ENCODE measurements at regions not wholly inside any gene's neighbourhood (a gene's known extent, or its start where the extent isn't known, plus 50 kb on each side); places are given as distances from the start of the nearest gene placed in this dataset.

DNA sequence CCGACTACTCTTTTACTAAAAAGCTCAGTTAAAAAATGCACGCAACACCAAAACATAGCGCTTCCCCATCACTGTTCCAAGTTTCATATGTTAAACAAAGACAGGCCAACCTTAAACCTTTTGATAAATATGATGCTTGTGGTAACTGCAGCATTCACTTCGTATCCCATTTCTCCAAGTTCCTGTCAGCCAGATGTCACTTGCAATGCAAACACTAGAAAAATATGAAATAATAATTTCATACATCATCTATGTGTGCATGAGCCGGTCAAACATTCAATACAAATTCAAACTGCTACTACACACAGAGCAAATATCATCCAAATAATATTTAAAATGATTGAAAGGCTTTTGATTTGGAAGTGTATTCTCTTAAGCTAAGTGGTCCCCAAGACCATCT, 636.5 kb downstream of the LMO4 start:
- POLR2A ChIA-PET: no interaction called here
- no peak overlapping the region for H3K4me3 Mint-ChIP-seq
- ATAC-seq (ENCODE audit: low read depth) (no peak), DNase-seq (no peak)
- no peak overlapping the region for H3K27ac Mint-ChIP-seq
- no peaks in the 10 kb centered on the region for H3K4me1 Mint-ChIP-seq
- H3K36me3 Mint-ChIP-seq: no peaks in the 10 kb centered on the region
- H3K9me3 Mint-ChIP-seq: no peaks in the 10 kb centered on the region
- H3K27me3 Mint-ChIP-seq: peaks cover 11% of the 10 kb centered on the region

DNA sequence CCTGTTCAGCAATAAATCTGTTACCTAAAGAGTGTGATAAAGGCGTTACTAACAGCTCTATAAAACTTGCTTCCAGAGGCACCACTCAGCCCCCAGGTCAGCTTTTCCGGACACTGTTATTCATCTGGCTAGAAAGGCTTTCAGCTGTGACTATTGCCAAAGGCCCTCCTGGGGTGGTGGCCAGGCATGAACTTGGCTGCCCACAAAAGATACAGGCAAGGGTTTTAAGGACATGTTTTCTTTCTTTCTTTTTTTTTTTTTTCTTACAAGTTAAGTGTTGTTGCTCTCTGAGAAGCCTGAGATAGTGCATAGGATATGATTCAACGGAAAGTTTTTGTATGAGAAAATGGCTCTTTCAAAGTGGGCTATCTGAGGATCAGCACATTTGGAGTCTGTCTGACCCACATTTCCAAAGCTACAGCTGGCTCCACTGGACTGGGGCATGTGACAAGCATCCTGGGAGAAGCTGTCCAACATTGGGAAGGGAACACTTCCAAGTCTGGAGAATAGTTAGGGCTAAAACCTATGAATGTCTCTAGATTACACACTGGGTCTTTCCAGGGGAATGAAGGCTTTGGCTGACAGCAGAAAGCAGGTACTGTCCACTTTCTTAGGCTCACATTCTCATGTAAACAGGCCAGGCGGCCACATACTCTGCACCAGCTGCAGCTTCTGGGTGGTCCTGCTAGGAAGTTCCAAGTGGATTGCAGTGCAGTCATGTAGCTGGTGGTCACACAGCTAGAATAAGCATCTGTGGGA, 639.7 kb downstream of the LMO4 start:
- no peak for ATAC-seq (ENCODE audit: low read depth)
- no peaks in the 10 kb centered on the region for H3K36me3 Mint-ChIP-seq
- H3K4me1 Mint-ChIP-seq: no peaks in the 10 kb centered on the region
- POLR2A ChIA-PET: no interaction called here
- peaks cover 6% of the 10 kb centered on the region for H3K27me3 Mint-ChIP-seq
- no peaks in the 10 kb centered on the region for H3K9me3 Mint-ChIP-seq
- DNase-seq: no peak
- no peak overlapping the region for H3K27ac Mint-ChIP-seq
- H3K4me3 Mint-ChIP-seq: no peak overlapping the region

DNA sequence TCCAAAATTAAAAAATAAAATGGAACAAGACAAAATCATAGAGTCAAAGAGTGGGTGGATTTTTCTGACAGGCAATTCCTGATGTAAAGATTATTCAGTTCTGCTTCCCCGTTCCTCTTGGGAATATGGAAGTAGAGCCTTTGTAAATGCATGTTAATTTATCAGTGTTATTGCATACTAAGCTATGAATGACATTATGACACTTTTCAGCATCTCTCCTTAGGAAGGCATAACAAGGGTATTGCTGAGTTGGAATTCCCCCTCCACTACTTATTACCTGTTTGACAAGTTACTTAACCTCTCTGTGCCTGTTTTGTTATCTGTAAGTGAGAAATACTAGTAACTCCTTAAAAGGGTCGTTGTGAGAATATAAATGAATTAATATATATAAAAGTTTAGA, 640.4 kb downstream of the LMO4 start:
- Mint-ChIP-seq H3K27me3 (peaks cover 6% of the 10 kb centered on the region), H3K4me3 (no peak overlapping the region), H3K36me3 (no peaks in the 10 kb centered on the region), H3K9me3 (no peaks in the 10 kb centered on the region), H3K27ac (no peak overlapping the region), H3K4me1 (no peaks in the 10 kb centered on the region)
- POLR2A ChIA-PET: no interaction called here
- DNase-seq: no peak
- ATAC-seq (ENCODE audit: low read depth): no peak

DNA sequence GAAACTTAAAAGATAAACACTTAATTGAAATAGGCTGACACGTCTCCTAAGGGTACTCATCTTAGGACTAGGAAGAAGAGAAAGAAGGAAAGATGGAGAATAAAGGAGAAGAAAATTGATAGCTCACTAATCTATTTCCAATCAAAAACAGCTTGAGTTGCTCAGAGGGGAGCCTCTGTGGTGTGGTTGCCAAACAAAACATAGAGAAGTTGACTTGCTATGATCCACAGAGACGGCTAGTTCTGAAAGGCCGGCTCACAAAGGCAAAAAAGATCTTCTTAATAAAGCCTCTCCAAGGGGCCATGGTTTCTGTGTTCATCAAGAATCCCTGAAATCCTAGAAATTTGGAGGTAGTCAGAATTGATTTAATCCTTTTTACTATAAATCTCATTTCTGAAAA, 644.1 kb downstream of the LMO4 start:
- H3K36me3 Mint-ChIP-seq: no peaks in the 10 kb centered on the region
- H3K4me1 Mint-ChIP-seq: no peaks in the 10 kb centered on the region
- H3K27me3 Mint-ChIP-seq: peaks cover 2% of the 10 kb centered on the region
- DNase-seq (no peak), ATAC-seq (ENCODE audit: low read depth) (no peak)
- POLR2A ChIA-PET: no interaction called here
- no peak overlapping the region for H3K27ac Mint-ChIP-seq
- H3K9me3 Mint-ChIP-seq: no peaks in the 10 kb centered on the region
- H3K4me3 Mint-ChIP-seq: no peak overlapping the region

GRCh38 chr1:87973896-87974295, 645.2 kb downstream of the LMO4 start:
- Mint-ChIP-seq H3K9me3 (no peaks in the 10 kb centered on the region), H3K4me1 (no peaks in the 10 kb centered on the region), H3K27ac (no peak overlapping the region), H3K27me3 (peaks cover 2% of the 10 kb centered on the region), H3K36me3 (no peaks in the 10 kb centered on the region), H3K4me3 (no peak overlapping the region)
- ATAC-seq (ENCODE audit: low read depth) (no peak), DNase-seq (no peak)
- POLR2A ChIA-PET: no interaction called here

- POLR2A ChIA-PET: no interaction called here
- H3K27me3 Mint-ChIP-seq: peaks cover 6% of the 10 kb centered on the region
- no peak overlapping the region for H3K27ac Mint-ChIP-seq
- no peaks in the 10 kb centered on the region for H3K36me3 Mint-ChIP-seq
- no peak for ATAC-seq (ENCODE audit: low read depth)
- no peak for DNase-seq
- no peak overlapping the region for H3K4me3 Mint-ChIP-seq
- no peaks in the 10 kb centered on the region for H3K4me1 Mint-ChIP-seq
- H3K9me3 Mint-ChIP-seq: no peaks in the 10 kb centered on the region
Measured at GRCh38 chr1:87976316-87976715, 647.6 kb downstream of the LMO4 start.

DNA sequence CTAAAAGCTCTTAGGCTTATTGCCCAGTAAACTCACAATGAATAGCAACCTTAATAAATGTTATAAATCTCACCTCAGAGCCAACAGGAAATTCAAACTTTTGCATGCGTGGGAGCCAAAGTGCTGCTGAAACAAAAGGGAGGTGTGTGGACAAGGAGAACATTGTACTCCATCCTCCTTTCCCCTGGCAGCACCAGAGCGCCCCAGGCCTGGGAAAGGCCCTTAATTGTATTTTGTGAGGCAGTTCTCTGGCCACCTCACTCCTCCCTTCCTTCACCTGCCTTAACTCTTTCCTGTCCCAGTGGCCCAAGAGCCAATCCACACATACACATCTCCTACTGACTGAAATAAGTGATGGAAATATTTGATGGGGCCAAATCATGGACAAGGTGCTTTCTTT, 648.5 kb downstream of the LMO4 start:
- POLR2A ChIA-PET: no interaction called here
- H3K27ac Mint-ChIP-seq: no peak overlapping the region
- peaks cover 6% of the 10 kb centered on the region for H3K27me3 Mint-ChIP-seq
- no peak for DNase-seq
- H3K9me3 Mint-ChIP-seq: no peaks in the 10 kb centered on the region
- H3K36me3 Mint-ChIP-seq: no peaks in the 10 kb centered on the region
- no peaks in the 10 kb centered on the region for H3K4me1 Mint-ChIP-seq
- ATAC-seq (ENCODE audit: low read depth): no peak
- H3K4me3 Mint-ChIP-seq: no peak overlapping the region

DNA sequence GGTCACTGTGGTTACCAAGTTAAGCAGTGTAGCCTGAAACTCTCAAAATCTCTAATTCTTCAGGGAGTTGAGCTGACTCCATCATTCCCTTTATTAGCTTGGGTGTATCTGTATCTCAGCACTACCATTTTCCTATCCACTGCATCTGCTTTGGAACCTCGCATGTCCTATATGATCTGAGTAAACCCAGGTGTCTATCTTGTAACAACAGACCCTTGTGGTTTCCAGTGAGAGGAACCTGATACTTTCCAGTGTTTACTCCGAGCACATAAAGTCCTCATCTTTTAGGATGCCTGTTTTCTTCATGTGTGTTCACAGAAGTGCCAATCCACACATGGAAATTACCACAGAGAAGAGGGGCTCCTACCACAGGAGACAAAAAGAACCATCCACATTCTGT, 650.4 kb downstream of the LMO4 start:
- H3K4me3 Mint-ChIP-seq: no peak overlapping the region
- POLR2A ChIA-PET: no interaction called here
- H3K9me3 Mint-ChIP-seq: no peaks in the 10 kb centered on the region
- no peaks in the 10 kb centered on the region for H3K4me1 Mint-ChIP-seq
- H3K27ac Mint-ChIP-seq: no peak overlapping the region
- DNase-seq (no peak), ATAC-seq (ENCODE audit: low read depth) (no peak)
- peaks cover 8% of the 10 kb centered on the region for H3K27me3 Mint-ChIP-seq
- no peaks in the 10 kb centered on the region for H3K36me3 Mint-ChIP-seq

GRCh38 chr1:87980494-87980893, 651.8 kb downstream of the LMO4 start:
- H3K27me3 Mint-ChIP-seq: peaks cover 8% of the 10 kb centered on the region
- no peaks in the 10 kb centered on the region for H3K9me3 Mint-ChIP-seq
- H3K36me3 Mint-ChIP-seq: no peaks in the 10 kb centered on the region
- no peaks in the 10 kb centered on the region for H3K4me1 Mint-ChIP-seq
- DNase-seq: no peak
- no peak overlapping the region for H3K27ac Mint-ChIP-seq
- no peak overlapping the region for H3K4me3 Mint-ChIP-seq
- POLR2A ChIA-PET: no interaction called here
- no peak for ATAC-seq (ENCODE audit: low read depth)

DNA sequence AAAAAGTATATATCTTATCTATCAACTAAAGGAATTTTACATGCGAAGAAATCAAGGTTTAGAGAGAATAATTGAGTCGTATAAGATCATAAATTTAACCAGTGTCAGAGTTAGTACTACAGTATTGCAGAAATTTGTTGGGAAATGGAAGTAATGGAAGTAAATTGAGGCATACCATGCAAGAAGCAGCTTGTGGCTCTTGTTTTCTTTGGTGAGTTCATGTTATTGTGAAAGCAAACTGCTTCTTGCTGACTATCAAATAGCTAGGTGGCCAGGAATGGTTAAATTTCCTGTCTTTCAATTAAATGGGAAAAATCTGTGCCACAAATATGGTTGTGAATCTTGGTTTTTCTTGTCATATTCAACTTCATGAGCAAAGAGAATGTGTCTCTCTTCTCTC, 652.7 kb downstream of the LMO4 start:
- no peaks in the 10 kb centered on the region for H3K36me3 Mint-ChIP-seq
- DNase-seq (no peak), ATAC-seq (ENCODE audit: low read depth) (no peak)
- no peaks in the 10 kb centered on the region for H3K9me3 Mint-ChIP-seq
- H3K4me3 Mint-ChIP-seq: no peak overlapping the region
- no peak overlapping the region for H3K27ac Mint-ChIP-seq
- POLR2A ChIA-PET: no interaction called here
- H3K4me1 Mint-ChIP-seq: no peaks in the 10 kb centered on the region
- peaks cover 8% of the 10 kb centered on the region for H3K27me3 Mint-ChIP-seq

- no peak overlapping the region for H3K4me3 Mint-ChIP-seq
- H3K4me1 Mint-ChIP-seq: no peaks in the 10 kb centered on the region
- no peaks in the 10 kb centered on the region for H3K36me3 Mint-ChIP-seq
- H3K27ac Mint-ChIP-seq: no peak overlapping the region
- no peak for DNase-seq
- POLR2A ChIA-PET: no interaction called here
- H3K27me3 Mint-ChIP-seq: peaks cover 8% of the 10 kb centered on the region
- no peaks in the 10 kb centered on the region for H3K9me3 Mint-ChIP-seq
- ATAC-seq (ENCODE audit: low read depth): no peak
Measured at GRCh38 chr1:87981810-87982209, 653.1 kb downstream of the LMO4 start.

- Mint-ChIP-seq H3K4me1 (no peaks in the 10 kb centered on the region), H3K9me3 (no peaks in the 10 kb centered on the region), H3K36me3 (no peaks in the 10 kb centered on the region), H3K4me3 (no peak overlapping the region), H3K27ac (no peak overlapping the region), H3K27me3 (peaks cover 9% of the 10 kb centered on the region)
- DNase-seq (no peak), ATAC-seq (ENCODE audit: low read depth) (no peak)
- POLR2A ChIA-PET: no interaction called here
Measured at GRCh38 chr1:87983841-87984240, 655.2 kb downstream of the LMO4 start.

- POLR2A ChIA-PET: no interaction called here
- Mint-ChIP-seq H3K27me3 (peaks cover 8% of the 10 kb centered on the region), H3K4me1 (no peaks in the 10 kb centered on the region), H3K4me3 (no peak overlapping the region), H3K27ac (no peak overlapping the region), H3K9me3 (no peaks in the 10 kb centered on the region), H3K36me3 (no peaks in the 10 kb centered on the region)
- no peak for DNase-seq
- no peak for ATAC-seq (ENCODE audit: low read depth)
Measured at GRCh38 chr1:87985071-87985470, 656.4 kb downstream of the LMO4 start.

GRCh38 chr1:87986130-87986866, 657.6 kb downstream of the LMO4 start:
- no peak for ATAC-seq (ENCODE audit: low read depth)
- no peaks in the 10 kb centered on the region for H3K36me3 Mint-ChIP-seq
- no peak for DNase-seq
- POLR2A ChIA-PET: no interaction called here
- no peak overlapping the region for H3K4me3 Mint-ChIP-seq
- H3K4me1 Mint-ChIP-seq: no peaks in the 10 kb centered on the region
- H3K27ac Mint-ChIP-seq: no peak overlapping the region
- peaks cover 4% of the 10 kb centered on the region for H3K27me3 Mint-ChIP-seq
- no peaks in the 10 kb centered on the region for H3K9me3 Mint-ChIP-seq
